GM12878 (cell line): ENCODE measurements at regions not wholly inside any gene's neighbourhood (a gene's known extent, or its start where the extent isn't known, plus 50 kb on each side); places are given as distances from the start of the nearest gene placed in this dataset.

Source experiments
- ATAC-seq: fragments of 200-7000 bp; cut with Tn5 transposase; 3 replicates; pipeline ENCODE4 v1.9.1; 2020; ENCODE audit warnings: mild to moderate bottlenecking, moderate library complexity
- BruUV-seq: library from RNA; stranded (reverse); fragments of 400-500 nt; replicated peaks from 2 replicates; lab custom pipeline; 2021; lab: Mats Ljungman, UMichigan
- CTCF ChIA-PET: fragments of 300-600 bp; sonication (Branson Sonifier 250); formaldehyde crosslinking; extraction: SDS; loops from one replicate; lab custom pipeline; 2021; ENCODE audit warnings: inconsistent platforms; lab: Yijun Ruan, JAX
- POLR2A ChIA-PET: fragments of 350-600 bp; formaldehyde crosslinking; extraction: SDS; loops from one replicate; lab custom pipeline; 2021; ENCODE audit warnings: inconsistent platforms; lab: Charles Lee
- RAD21 ChIA-PET: fragments of 300-600 bp; sonication (Branson Sonifier 250); formaldehyde crosslinking; loops from one replicate; lab custom pipeline; 2023; ENCODE audit warnings: antibody characterized with exemption; ENCODE audit not compliant: unreplicated experiment; lab: Charles Lee
- SMC1A ChIA-PET: fragments of 300-600 bp; sonication (Branson Sonifier 250); formaldehyde crosslinking; loops from one replicate; lab custom pipeline; 2023; ENCODE audit not compliant: unreplicated experiment, uncharacterized antibody; lab: Charles Lee
- DNase-seq: peaks from one replicate; pipeline ENCODE4 v3.0.0-alpha.2; 2011; ENCODE audit warnings: low read depth, low spot score
- FAIRE-seq: peaks from 3 replicates; lab custom pipeline; 2011; peaks lifted over from hg19 to GRCh38; lab: Jason Lieb, UNC
- H2AFZ ChIP-seq: 2 replicates; pipeline ENCODE4 v1.6.0; 2011; ENCODE audit warnings: low read depth, low read length, control low read depth; ENCODE audit not compliant: control insufficient read depth
- H3K27ac ChIP-seq: 2 replicates; pipeline ENCODE4 v1.5.1; 2011; ENCODE audit warnings: control low read depth; ENCODE audit not compliant: control insufficient read depth, insufficient read depth
- H3K27me3 ChIP-seq, 2 experiments: replicated peaks in 1 of 2; 2 replicates each; pipeline versions ENCODE4 v1.6.0 to v1.6.1; 2011; ENCODE audit warnings: low read length in 1 of 2; ENCODE audit not compliant: control insufficient read depth in 2 of 2, insufficient read depth in 2 of 2
- H3K36me3 ChIP-seq, 2 experiments: 2 replicates each; pipeline ENCODE4 v1.5.1; 2011; ENCODE audit warnings: low read length in 1 of 2; ENCODE audit not compliant: control insufficient read depth in 2 of 2, insufficient read depth in 2 of 2
- H3K4me1 ChIP-seq: 2 replicates; pipeline ENCODE4 v1.6.1; 2011; ENCODE audit warnings: mild to moderate bottlenecking, low read length, moderate library complexity, mixed read lengths; ENCODE audit not compliant: control insufficient read depth, insufficient read depth
- H3K4me2 ChIP-seq: 2 replicates; pipeline ENCODE4 v1.6.0; 2011; ENCODE audit warnings: control low read depth; ENCODE audit not compliant: control insufficient read depth, insufficient read depth
- H3K4me3 ChIP-seq: fragments of 200-600 bp; sonication (generic); 2 replicates; pipeline ENCODE4 v1.5.1; 2016
- H3K79me2 ChIP-seq: 2 replicates; pipeline ENCODE4 v1.6.0; 2011; ENCODE audit warnings: low read length; ENCODE audit not compliant: control insufficient read depth, insufficient read depth
- H3K9ac ChIP-seq: 2 replicates; pipeline ENCODE4 v1.8.0; 2011; ENCODE audit warnings: low read length, control low read depth, mixed read lengths; ENCODE audit not compliant: control insufficient read depth, insufficient read depth
- H3K9me3 ChIP-seq: replicated peaks from 3 replicates; pipeline ENCODE4 v1.5.1; 2011; ENCODE audit warnings: mild to moderate bottlenecking, low read length; ENCODE audit not compliant: control insufficient read depth, insufficient read depth
- H4K20me1 ChIP-seq: 2 replicates; pipeline ENCODE4 v1.6.0; 2011; ENCODE audit not compliant: control insufficient read depth, insufficient read depth
- IKZF2 ChIP-seq, 2 experiments: fragments of 450-650 bp; IDR thresholded peaks; 2 replicates each; pipeline ENCODE4 v1.6.1; 2017; ENCODE audit warnings: mild to moderate bottlenecking in 2 of 2, moderate library complexity in 2 of 2
- NR2F1 ChIP-seq: fragments of 450-650 bp; conservative IDR thresholded peaks from 2 replicates; pipeline ENCODE4 v1.6.1; 2017; ENCODE audit warnings: mild to moderate bottlenecking
- TARDBP ChIP-seq: IDR thresholded peaks from 2 replicates; pipeline ENCODE4 v1.6.1; 2016; ENCODE audit warnings: borderline replicate concordance
- WGBS: methylation state at CpG from one replicate; pipeline ENCODE4 v1.1.6; 2016; ENCODE audit warnings: low lambda C conversion rate; ENCODE audit not compliant: insufficient replicate concordance, insufficient coverage; ENCODE audit errors: missing lambda C conversion rate; 5-methylcytosine and 5-hydroxymethylcytosine counted together
- in situ Hi-C: fragments of 300-500 bp; cut with MboI; formaldehyde crosslinking; loops from 9 replicates; pipeline ENCODE4 v1.14.3; 2018; ENCODE audit warnings: mixed read lengths
- intact Hi-C: fragments of 100-400 bp; cut with micrococcal nuclease; formaldehyde crosslinking; loops from one replicate; pipeline ENCODE4 v1.14.2; 2022; ENCODE audit not compliant: unreplicated experiment

DNA sequence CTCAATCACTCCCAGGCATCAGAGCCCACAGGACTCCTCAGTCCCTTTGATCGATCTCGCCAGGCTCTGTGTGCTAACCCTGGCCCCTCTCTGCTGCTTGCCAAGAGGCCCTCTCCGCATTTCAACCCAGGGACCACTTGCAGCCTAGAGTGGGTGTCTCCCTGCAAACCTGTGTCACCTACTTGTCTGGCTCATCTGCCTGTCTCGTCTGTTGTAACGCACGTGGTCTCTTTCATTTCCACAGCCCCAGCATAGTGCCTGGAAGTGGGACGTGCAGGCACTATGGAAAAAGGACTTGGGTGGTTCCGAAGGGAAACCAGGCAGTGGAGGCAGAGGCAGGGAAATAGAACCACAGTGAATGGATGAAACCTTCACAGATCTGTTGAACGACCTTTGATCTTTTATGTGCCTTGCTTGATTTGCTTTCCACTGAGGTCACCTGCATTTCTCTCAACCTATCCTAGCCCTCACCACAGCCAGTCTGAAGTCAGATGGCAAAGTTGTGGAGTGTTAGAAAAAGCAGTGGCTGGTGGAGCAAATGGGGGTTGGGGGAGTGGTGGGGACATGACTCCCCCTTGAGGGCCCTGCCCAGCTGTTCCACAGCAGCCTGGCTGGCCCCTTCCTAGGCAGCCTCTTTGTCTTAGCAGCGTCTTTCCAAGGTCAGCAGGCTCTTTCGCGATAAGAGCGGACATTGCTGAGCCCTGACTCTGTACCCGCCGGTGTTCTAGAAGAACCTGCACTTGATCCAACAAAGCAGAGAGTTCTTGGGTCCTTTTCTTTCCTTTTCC lies 55.8 kb upstream of the TAGAP start:
- 91% methylated on average over 15 of the region's 15 CpGs for WGBS
- FAIRE-seq (no peak), DNase-seq (no peak), ATAC-seq (no peak)
- Histone ChIP-seq H3K27me3 (no peaks in the 10 kb centered on the region), H3K9me3 (no peaks in the 10 kb centered on the region), H3K36me3 (no peaks in the 10 kb centered on the region), H3K27ac (no peak overlapping the region), H3K79me2 (no peaks in the 10 kb centered on the region), H3K4me2 (no peak overlapping the region), H4K20me1 (no peaks in the 10 kb centered on the region), H3K4me3 (no peak overlapping the region), H2AFZ (no peak overlapping the region), H3K4me1 (peaks cover 25% of the 10 kb centered on the region), H3K9ac (no peak overlapping the region)
- CTCF ChIA-PET: interaction anchor here (2.0 to 19.5 kb wide), 3 partner anchors 34 to 92 kb away, joined by 8 to 631 read pairs (median 481); partner anchors contain the start of gene TAGAP
- SMC1A ChIA-PET: interaction anchor here (1.3 to 20.8 kb wide), 6 partner anchors 9 to 93 kb away, joined by 3 to 517 read pairs (median 148); partner anchors contain the start of genes RSPH3 and TAGAP
- TF ChIP-seq IKZF2 (IDR thresholded peaks at IDR 0.05) (no peak), NR2F1 (peak; percentile 20; the same call in 1 of the 2 replicates)
- POLR2A ChIA-PET: interaction anchor here (1.0 kb wide), 1 partner anchor 91 kb away, joined by 3 read pairs; no protein-coding TSS in a partner anchor
- BruUV-seq: no TSS peak
- RAD21 ChIA-PET: interaction anchor here (0.7 to 10.5 kb wide), 8 partner anchors 23 to 285 kb away, joined by 3 to 259 read pairs (median 4); partner anchors contain the start of gene TAGAP
- in situ Hi-C loops (no loop called here), intact Hi-C loops (loop anchor here (10.0 kb wide), 1 partner anchor 286 kb away; the partner anchor contains the start of gene EZR)

DNA sequence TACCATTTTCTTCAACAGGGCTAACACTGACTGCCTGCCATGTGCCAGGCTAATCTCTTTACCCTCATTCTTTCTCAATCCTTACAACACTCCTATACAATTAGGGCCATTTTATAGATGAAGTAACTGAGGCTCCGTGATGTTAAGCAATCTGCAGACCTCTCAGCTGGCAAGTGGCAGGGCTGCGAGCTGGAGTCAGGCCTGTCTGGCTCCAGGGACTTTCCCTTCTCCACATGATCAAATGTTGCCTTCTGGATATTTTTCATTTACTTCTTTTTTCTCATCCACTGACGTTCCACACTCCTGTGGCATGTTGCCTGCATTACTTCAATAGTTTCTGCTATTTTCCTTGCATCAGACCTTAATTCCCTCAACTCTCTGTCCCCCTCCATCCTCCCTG lies 55.2 kb upstream of the TAGAP start:
- no peak for TF ChIP-seq TARDBP
- Histone ChIP-seq H3K4me2 (no peak overlapping the region), H3K4me3 (no peak overlapping the region), H3K4me1 (peaks cover 19% of the 10 kb centered on the region), H3K36me3 (no peaks in the 10 kb centered on the region), H4K20me1 (no peaks in the 10 kb centered on the region), H3K9ac (no peak overlapping the region), H3K79me2 (no peaks in the 10 kb centered on the region), H3K27me3 (no peaks in the 10 kb centered on the region), H2AFZ (no peak overlapping the region), H3K27ac (no peak overlapping the region), H3K9me3 (no peaks in the 10 kb centered on the region)
- DNase-seq (no peak), ATAC-seq (no peak), FAIRE-seq (no peak)
- CTCF ChIA-PET: interaction anchor here (0.6 to 19.5 kb wide), 6 partner anchors 10 to 91 kb away, joined by 3 to 631 read pairs (median 6); partner anchors contain the start of gene TAGAP
- WGBS: 63% methylated on average over 3 of the region's 3 CpGs
- BruUV-seq: no TSS peak
- RAD21 ChIA-PET: interaction anchor here (0.7 to 10.1 kb wide), 9 partner anchors 20 to 285 kb away, joined by 3 to 87 read pairs (median 5); partner anchors contain the start of gene TAGAP
- SMC1A ChIA-PET: interaction anchor here (0.7 to 20.8 kb wide), 6 partner anchors 10 to 90 kb away, joined by 3 to 415 read pairs (median 8); partner anchors contain the start of gene TAGAP
- intact Hi-C loops (loop anchor here (10.0 kb wide), 1 partner anchor 285 kb away; the partner anchor contains the start of gene EZR), in situ Hi-C loops (no loop called here)
- POLR2A ChIA-PET: interaction anchor here (0.6 to 2.7 kb wide), 4 partner anchors 19 to 285 kb away, joined by 3 to 17 read pairs (median 5); partner anchors contain the start of gene TAGAP
